ENCODE measurements at regions not wholly inside any gene's neighbourhood (a gene's known extent, or its start where the extent isn't known, plus 50 kb on each side); places are given as distances from the start of the nearest gene placed in this dataset.

DNA sequence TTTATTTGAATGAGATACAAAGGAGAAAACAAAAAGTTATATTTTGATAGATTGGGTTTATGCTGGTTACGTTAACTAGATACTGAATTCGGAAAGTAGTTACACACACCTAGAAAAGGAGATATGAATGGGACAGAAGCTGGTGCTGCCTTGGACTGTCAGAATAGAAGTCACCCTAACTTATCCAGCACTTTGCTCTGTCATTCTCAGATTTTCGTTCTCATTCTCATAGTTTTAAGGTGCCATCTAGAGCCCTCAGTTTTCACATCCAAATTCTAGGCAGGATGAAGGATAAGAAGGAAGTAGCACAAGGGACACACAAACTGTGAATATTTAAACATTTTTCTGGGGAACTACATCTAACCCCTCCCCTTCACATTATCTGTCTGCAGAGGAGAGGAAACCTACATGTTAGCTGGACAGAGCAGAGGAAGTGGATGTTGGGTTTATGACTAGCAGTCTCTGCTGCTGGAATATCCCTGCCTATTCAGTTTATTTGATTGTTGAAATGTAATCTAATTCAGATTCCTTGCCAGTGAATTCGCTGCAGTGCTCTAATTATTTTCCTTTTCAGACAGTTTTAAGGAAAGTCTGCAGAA lies 521.9 kb downstream of the FAT4 start:
- no peak overlapping the region for H3K4me3 ChIP-seq

DNA sequence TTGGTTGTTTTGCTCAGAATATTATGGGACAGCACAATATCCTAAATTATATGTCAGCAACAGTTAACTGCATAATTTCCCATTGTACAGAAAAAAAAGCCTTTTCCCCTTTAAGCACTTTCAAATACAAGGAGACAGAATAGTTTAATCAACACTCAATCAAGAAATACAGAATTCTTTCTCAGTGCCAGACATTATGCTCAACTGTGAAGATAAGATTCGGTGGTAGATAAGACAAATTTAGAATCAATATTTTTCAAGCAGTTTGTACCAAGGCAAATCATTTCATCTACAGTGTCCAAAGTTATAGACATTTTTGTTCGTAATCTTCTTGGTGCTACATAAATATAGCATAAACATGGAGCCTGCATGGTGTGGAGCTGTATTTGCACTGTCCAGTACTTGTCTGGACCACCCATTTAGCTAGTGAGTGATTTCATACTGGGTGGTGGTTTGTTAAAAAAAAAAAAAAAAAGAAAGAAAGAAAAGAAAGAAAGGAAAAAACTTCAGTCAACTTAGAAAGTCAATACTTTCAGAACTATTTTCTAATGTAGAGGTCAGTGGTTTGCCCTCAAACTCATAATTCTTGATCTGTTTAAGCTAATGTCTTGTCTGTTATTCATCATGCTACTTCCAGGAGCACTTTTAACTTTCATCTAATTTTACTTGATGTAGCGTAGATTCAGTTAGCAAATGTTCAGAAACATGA lies 522.9 kb downstream of the FAT4 start:
- H3K4me1 ChIP-seq = no peaks in the 10 kb centered on the region
- H3K27me3 ChIP-seq (ENCODE audit: insufficient read depth in 3 of 3, low read length in 2 of 3) = no peaks in the 10 kb centered on the region
- WGBS, 3 donors = 83 to 88% (median 85%) methylated on average over 3 of the region's 3 CpGs
- ATAC-seq = no peak
- H3K9me3 ChIP-seq = no peaks in the 10 kb centered on the region
- intact Hi-C loops (cut with DNase I) = no loop called here
- no peak overlapping the region for H3K4me3 ChIP-seq
- no peak overlapping the region for H3K27ac ChIP-seq
- H3K36me3 ChIP-seq (ENCODE audit: insufficient read depth in 1 of 2, low read depth in 1 of 2) = no peaks in the 10 kb centered on the region
- DNase-seq = no peak
- TF ChIP-seq, protein P1, sequence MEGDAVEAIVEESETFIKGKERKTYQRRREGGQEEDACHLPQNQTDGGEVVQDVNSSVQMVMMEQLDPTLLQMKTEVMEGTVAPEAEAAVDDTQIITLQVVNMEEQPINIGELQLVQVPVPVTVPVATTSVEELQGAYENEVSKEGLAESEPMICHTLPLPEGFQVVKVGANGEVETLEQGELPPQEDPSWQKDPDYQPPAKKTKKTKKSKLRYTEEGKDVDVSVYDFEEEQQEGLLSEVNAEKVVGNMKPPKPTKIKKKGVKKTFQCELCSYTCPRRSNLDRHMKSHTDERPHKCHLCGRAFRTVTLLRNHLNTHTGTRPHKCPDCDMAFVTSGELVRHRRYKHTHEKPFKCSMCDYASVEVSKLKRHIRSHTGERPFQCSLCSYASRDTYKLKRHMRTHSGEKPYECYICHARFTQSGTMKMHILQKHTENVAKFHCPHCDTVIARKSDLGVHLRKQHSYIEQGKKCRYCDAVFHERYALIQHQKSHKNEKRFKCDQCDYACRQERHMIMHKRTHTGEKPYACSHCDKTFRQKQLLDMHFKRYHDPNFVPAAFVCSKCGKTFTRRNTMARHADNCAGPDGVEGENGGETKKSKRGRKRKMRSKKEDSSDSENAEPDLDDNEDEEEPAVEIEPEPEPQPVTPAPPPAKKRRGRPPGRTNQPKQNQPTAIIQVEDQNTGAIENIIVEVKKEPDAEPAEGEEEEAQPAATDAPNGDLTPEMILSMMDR (IDR thresholded peaks at IDR 0.05) = no peak

More for the DNA sequence above, 521.9 kb downstream of the FAT4 start:
- WGBS, 3 donors = 72 to 75% (median 74%) methylated on average over 4 of the region's 4 CpGs
- no peaks in the 10 kb centered on the region for H3K4me1 ChIP-seq
- H3K36me3 ChIP-seq (ENCODE audit: insufficient read depth in 1 of 2, low read depth in 1 of 2) = no peaks in the 10 kb centered on the region
- TF ChIP-seq, protein P1 (IDR thresholded peaks at IDR 0.05) = no peak
- no peak for DNase-seq
- ATAC-seq = no peak
- H3K27ac ChIP-seq = no peak overlapping the region
- H3K27me3 ChIP-seq (ENCODE audit: insufficient read depth in 3 of 3, low read length in 2 of 3) = no peaks in the 10 kb centered on the region
- intact Hi-C loops (cut with DNase I) = no loop called here
- H3K9me3 ChIP-seq = no peaks in the 10 kb centered on the region

DNA sequence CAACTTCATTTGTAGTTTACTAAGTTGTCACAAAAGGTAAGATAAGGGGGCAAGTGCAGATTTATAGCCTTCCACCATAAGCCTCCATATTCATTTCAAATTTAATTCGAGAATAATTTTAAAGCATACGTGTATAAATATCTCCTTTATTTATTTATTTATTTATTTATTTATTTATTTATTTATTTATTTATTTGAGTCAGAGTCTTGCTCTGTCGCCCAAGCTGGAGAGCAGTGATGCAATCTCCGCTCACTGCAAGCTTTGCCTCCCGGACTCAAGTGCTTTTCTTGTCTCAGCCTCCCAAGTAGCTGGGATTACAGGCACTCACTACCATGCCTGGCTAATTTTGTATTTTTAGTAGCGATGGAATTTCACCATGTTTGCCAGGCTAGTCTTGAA lies 523.4 kb downstream of the FAT4 start:
- Histone ChIP-seq H3K4me1 (no peaks in the 10 kb centered on the region), H3K27ac (no peak overlapping the region), H3K9me3 (no peaks in the 10 kb centered on the region), H3K27me3 (ENCODE audit: insufficient read depth in 3 of 3, low read length in 2 of 3) (no peaks in the 10 kb centered on the region), H3K36me3 (ENCODE audit: insufficient read depth in 1 of 2, low read depth in 1 of 2) (no peaks in the 10 kb centered on the region), H3K4me3 (no peak overlapping the region)
- no peak for ATAC-seq
- TF ChIP-seq, protein P1 (IDR thresholded peaks at IDR 0.05) = no peak
- 81 to 95% (median 86%) methylated on average over 6 of the region's 6 CpGs for WGBS, 3 donors
- DNase-seq = no peak
- intact Hi-C loops (cut with DNase I) = no loop called here

DNA sequence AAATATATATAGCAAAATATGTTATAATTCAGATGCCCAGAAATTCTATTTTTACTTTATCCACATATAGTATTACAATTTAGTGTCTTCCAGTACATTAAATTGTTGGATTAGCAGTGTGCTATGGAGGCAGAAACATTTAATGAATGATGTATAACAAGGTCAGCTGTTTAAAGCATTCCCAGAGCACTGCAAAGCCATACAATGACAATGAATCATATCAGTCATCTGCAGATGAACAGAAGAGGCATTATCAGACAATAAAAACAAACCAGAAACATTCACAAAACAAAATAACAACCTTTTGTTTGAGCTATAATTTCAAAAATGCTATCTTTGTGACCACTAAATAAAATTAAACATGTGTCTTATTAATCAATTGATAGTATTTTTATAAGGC lies 524.2 kb downstream of the FAT4 start:
- H3K36me3 ChIP-seq (ENCODE audit: insufficient read depth in 1 of 2, low read depth in 1 of 2) = no peaks in the 10 kb centered on the region
- no peaks in the 10 kb centered on the region for H3K9me3 ChIP-seq
- no peaks in the 10 kb centered on the region for H3K27me3 ChIP-seq (ENCODE audit: insufficient read depth in 3 of 3, low read length in 2 of 3)
- no peaks in the 10 kb centered on the region for H3K4me1 ChIP-seq
- no peak overlapping the region for H3K27ac ChIP-seq
- H3K4me3 ChIP-seq = no peak overlapping the region
- no peak for DNase-seq
- intact Hi-C loops (cut with DNase I) = no loop called here
- ATAC-seq = no peak
- TF ChIP-seq, protein P1 (IDR thresholded peaks at IDR 0.05) = no peak

DNA sequence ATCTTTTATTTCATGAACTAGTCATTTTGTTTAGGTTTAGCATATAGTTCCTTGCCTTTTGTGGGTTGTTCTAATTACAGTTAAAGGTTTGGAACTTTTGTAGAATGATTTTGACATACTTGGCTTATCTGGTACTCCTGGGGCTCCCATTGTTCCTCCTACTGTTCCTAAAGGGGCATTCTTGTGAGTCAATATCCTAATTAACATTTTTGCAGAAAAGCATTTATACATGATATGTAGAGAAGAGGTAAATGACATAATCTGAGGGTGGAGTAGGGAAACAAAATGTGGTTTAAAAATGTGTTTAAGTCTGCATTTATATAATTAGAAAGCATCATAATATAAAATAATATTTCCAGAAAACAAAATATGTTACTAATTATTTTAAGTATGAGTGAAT lies 529.2 kb downstream of the FAT4 start:
- no peak overlapping the region for H3K27ac ChIP-seq
- no peak overlapping the region for H3K4me3 ChIP-seq
- TF ChIP-seq, protein P1 (IDR thresholded peaks at IDR 0.05) = no peak
- ATAC-seq = no peak
- H3K36me3 ChIP-seq (ENCODE audit: insufficient read depth in 1 of 2, low read depth in 1 of 2) = no peaks in the 10 kb centered on the region
- no peaks in the 10 kb centered on the region for H3K27me3 ChIP-seq (ENCODE audit: insufficient read depth in 3 of 3, low read length in 2 of 3)
- DNase-seq = no peak
- intact Hi-C loops (cut with DNase I) = no loop called here
- no peaks in the 10 kb centered on the region for H3K4me1 ChIP-seq
- no peaks in the 10 kb centered on the region for H3K9me3 ChIP-seq

Measured in psoas muscle (tissue), 7 donors.